Inflammatory macrophage treated with lipopolysaccharide for 1 hour (primary cell): ENCODE measurements at regions not wholly inside any gene's neighbourhood (a gene's known extent, or its start where the extent isn't known, plus 50 kb on each side); places are given as distances from the start of the nearest gene placed in this dataset.
A peak's percentile ranks its signal among the peaks of the same experiment; 100 is the strongest.

Experiments
- DNase-seq, 2 donors: peaks; one replicate each; pipeline ENCODE4 v3.0.0-alpha.2; 2020 to 2022

DNA sequence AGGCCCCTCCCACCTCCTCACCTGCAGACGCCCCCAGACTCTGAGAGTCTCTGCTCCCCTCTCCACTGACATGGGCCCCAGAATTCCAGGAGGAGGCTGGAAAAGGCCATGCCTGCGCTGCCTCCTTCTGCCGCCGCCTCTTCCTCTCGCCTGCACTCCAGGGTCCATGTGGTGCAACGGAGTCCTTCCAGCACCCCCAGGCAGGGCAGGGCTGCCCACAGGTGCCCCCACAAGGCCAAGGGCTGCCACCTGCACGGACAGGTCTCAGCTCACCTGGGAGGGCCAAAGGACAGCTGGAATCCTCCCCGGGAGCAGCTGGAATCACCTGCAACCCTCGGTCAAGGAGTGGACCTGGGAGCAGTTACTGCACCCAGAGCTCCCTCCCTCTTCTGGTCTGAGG is 194.9 kb downstream of the RBFOX3 start:
- no peak for DNase-seq

DNA sequence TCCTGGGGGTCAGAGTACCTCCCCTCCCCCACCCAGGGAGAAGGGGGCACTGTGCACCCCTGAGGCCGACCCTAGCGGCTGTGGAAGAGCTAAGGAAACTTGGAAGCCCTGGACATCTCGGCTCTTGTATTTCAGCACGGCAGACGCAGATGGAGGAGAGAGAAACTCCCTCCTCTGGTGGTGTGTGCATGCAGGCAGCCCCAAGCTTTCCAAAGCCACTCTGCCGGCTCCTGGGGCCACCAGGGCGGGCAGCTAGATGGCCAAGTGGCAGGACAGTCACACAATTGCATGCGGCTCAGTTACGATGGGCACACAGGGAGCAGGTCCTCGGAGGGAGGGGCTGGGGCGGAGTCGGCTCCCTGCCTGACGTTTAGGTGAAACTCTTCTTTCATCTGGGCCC is 195.5 kb downstream of the RBFOX3 start:
- DNase-seq: no peak

DNA sequence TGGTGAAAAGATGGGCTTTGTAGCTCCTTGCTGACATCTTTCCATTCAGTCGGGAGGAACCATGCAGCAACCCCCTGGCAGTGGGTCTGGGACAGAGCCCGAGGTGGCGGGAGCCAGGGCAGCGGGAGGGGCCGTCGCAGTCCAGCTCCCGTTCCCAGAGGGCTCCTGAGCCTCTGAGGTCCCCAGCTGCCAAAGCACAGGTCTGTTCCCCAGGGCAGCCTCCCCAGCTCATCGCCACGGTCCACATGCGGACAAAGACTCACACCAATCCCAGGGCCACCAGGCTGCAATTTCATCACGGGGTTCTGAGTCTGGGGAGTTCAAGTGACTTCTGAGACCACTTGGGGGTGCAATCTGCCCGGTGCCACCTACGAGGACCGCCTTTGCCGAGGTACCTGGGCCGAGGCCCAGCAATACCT is 196.0 kb downstream of the RBFOX3 start:
- no peak for DNase-seq

DNA sequence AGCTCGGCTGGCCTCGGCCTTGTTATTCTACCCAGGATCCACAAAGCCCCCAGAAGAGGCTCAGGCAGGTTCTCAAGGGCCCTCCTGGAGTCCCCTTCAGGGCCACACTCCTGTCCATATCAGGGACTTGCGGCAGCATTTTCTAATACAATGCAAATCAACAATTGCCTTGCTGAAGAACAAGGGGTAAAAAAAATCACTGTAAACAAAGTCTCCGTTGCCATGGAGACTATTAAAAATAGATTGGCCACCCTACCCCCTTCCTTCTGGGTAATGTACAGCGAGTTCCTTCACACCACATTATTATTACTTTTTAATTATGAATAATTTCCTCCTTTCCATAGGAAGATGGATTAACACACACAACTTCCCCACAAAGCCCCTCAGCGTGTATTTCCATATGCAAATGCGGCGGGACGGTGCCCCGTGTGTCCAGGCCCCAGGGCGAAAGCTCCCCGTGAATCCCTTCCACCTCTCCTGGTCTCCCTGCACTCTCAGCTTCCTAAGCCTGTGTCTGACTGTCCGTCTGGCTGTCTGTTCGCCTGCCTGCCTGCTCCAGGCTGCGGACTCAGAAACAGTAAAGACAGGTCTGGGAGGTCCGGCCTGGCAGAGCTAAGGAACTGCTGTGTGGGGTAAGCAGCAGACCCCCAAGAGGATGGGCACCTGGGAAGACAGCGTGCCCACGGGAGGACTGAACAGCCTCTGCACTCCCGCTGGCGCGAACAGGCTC is 196.6 kb downstream of the RBFOX3 start:
- no peak for DNase-seq

DNA sequence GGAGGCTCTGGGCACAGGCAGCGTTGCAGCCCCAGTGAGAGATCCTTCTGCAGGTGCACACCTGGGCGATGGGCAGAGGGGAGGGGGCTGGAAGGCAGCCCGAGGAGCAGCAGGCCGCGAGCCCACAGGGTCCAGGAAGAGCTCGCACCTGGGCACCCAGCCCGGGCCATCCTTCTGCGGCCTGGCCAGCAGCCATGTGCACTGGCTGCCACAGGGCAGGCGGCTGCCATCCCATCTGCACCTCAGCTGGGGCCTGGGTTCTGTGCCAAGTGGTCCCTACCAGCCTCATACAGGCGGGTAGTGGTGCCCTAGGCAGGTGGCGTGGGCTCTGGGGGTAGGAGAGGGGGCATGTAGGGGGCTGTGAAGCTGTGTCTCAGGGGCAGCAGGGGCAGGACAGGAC is 197.2 kb downstream of the RBFOX3 start:
- no peak for DNase-seq

DNA sequence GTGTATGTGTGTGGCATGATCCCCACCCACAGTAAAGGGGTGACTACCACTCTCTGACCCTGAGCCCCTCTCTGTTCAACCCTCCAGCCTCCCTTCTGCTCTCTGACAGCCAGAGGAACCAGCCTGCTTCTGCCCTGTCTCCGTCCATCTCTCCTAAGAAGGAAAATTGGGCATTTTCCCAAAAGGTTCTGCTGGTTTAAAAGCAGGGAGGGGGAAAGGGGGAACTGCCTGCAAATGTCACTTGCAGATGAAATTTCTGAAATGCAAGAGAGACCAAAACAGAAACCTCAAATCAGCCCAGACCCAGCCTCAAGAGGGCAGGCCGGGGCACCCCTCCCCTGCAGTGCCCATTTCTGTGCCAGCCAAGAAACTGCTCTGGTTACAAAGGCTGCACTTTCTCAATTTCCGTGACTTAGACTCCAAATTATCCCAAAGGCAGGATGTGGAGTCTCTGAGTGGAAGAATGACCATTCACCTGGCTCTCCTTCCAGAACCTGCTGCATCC is 197.9 kb downstream of the RBFOX3 start:
- DNase-seq: no peak

DNA sequence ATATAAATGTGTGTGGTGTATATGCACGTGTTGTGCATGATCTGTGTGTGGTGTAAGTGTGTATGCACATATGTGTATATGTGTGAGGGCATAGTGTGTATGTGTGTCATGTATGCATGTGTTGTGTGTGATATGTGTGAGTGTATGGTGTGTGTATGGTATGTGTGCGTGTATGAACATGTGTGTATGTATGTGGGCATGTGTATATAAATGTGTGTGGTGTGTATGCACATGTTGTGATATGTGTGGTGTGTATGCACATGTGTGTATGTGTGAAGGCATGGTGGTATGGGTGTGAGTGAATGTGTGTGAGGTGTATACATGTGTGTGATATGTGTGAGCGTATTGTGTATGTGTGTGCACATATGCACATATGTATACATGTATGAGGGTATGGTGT is 198.7 kb downstream of the RBFOX3 start:
- no peak for DNase-seq

DNA sequence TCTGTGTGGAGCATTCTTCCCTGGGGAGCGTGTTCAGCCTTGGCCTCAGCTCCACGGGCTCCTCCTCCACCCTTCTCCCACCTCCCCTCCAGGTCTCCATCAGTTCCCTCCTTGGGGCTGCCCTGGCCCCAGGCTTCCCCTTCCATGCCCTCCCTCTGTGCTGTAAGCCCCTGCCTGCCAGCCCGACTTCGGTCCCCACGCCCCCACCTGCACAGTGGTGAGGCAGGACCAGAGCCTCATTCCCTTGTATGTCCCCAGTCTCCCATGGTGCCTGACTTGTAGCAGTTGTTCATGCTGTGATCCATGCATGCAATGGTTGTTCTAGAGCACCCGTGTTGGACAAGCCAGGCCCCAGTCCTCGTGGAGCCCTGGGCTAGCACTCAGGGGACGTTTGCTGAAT is 199.4 kb downstream of the RBFOX3 start:
- no peak for DNase-seq

DNA sequence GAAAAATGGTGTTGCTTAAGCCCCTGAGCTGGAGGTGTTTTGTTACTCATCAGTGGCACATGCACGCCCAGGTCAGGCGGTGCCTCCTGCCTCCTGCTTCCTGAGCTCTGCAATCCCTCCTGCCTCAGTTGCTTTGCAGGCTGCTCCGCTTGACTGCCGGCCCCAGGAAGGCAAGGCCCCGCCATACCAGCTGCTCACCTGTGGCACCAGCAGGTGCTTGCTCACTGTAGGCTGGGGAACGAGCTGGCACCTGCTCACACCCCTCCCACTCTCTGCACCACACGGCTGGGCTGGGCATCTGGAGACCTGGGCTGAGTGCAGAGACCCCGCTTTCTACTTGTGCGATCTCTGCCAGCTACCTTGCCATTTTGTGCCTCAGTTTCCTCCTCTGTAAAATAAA is 200.2 kb downstream of the RBFOX3 start:
- DNase-seq: no peak

DNA sequence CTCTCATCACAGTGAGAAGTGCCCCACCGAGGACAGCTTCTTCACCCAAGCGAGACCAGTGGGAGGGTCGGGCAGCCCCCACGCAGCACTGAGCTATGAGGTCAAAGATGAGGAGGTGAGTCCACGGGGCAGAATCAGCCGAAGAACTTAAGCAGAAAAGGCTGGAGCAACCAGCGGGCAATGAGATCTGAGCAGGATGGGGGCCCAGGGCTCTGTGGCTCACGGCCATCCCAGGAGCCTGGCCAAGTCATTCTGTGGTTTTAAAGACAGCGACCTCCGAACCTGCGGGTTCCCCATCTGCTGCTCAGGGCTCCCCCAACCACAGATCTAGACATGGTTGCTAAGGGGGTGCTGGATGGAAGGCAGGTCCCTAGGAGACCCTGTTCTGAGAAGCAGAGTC is 202.6 kb downstream of the RBFOX3 start:
- DNase-seq: no peak

DNA sequence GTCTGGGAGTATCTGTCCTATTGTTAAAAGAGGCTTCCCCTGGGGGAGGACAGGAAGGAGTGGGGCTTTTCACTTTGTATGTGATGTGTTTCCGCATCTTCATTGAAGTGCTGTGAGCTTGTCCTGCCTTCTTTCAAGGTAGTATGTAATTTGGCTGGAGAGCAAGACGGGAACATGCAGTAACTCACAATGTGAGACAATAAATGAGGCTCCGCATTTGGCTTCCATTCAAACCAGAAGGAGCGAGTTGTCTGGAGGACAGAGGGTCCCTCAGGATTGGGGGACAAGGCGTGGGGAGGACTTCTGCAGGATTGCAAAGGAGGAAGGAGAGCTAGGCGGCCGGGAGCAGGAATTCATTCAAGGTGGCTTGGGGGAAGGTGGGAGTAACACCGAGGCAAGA is 203.5 kb downstream of the RBFOX3 start:
- no peak for DNase-seq

DNA sequence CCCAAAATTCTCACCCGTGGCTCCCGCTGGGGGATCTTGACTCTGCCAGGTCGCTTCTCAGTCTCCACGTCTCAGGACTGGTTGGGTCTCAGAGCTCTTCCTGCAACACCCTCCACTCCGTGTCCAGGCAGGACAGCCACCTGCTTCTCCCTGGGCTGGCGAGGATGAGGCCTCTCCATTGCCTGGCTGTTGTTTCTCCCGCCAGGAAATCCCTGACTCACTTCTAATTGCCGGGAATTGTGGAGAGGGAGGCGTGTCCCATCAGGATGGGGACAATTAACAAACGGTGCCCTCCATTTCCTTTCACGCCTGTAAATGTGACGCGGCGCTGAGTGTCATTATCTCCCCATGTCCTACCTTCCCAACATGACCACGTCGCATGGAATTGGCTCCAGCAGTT is 204.5 kb downstream of the RBFOX3 start:
- DNase-seq: no peak

DNA sequence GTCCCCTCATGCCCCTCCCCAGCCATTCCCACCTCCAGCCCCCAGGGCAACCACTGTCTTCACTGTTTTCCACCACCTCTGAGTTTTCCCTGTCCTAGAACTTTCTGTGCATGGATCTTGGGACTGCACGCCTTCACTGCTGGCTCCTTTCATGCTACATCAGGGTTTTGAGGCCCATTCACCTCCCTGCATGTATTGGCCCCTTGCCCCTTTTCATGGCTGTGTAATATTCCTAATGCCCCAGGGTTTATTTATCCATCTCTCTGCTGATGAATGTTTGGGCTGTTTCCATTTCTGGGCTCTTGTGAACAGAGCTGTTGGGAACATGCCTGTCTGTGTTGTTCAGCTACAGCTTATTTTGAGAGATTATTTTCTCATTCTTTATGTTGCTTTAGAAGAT is 205.0 kb downstream of the RBFOX3 start:
- no peak for DNase-seq

DNA sequence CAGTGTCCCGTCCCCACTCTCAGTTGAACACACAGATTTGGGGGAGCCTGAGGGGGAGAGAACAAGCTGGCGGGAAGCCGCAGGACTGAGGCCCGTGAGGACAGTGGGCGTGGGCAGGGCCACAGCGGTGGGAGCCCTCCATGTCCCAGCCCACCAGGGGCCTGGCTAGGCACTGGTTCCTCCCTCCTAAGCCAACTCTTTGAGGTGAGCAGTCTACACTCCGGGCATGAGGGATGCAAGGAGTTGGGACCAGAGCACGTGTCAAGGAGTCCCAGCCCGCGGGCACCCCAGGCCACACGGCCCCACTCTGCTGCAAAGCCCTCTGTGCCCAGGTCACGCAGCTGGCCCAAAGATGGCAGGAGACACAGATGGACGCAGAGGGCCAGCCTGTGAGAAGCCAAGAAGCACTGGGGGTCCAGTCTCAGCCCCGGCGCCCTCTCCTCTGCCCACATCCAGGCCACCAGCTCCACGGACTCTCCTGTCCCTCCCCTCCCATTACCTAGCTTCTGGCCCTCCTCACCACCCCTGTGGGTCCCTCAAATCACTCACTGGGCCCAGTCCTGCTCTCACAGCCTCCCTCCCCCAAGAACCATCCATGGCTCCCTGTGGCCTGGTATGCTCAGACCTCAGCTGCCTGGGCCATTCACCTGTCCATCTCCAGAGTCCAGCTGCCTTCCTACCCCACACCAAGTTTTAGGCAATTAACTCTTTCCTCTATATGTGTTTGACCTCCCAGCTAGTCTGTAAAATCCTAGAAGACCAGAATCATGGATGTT is 206.5 kb downstream of the RBFOX3 start:
- no peak for DNase-seq

DNA sequence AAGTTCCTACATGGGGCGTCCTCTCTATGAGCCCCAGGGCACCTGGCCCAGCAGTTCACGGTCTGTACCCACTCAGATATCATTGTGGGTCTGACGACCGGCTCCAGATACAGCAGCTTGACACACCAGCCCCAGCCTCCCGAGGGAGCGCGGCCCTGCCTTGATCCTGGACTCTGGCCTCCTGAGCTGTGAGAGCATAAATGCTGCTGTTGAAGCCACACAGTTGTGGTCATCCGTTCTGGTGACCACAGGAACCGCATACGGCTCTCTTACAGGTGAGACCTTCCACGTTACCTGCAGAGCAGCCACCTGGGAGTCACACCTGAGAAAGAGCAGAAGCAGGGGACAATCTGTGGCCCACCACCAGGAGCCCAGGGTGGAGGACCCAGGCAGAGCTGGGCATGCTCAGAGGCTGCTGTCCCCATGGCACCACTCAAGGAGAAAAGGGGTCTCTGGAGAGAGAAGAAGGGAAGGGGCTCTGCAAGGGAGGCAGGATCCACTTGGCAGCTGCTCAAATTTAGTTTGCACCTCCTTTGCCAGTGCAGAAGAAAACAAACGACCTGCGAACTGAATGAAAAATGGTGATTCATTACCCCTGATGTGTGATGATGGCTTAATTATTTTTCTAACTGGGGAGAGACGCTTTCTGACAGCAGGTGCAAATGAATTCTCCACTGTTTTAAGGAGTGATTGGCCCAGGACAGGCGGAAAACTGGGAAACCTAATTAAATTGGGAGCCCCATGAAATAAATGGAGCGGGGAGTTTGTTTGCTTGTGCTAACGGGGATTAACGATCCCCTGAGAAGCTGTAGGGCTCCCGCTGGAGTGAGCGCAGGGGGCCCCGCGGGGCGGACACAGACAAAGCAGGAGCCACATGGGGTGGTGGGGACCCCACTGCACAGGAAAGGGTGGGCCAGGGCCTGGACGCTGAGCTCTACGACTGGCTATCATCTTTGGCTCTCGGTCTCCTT is 208.9 kb downstream of the RBFOX3 start:
- no peak for DNase-seq

DNA sequence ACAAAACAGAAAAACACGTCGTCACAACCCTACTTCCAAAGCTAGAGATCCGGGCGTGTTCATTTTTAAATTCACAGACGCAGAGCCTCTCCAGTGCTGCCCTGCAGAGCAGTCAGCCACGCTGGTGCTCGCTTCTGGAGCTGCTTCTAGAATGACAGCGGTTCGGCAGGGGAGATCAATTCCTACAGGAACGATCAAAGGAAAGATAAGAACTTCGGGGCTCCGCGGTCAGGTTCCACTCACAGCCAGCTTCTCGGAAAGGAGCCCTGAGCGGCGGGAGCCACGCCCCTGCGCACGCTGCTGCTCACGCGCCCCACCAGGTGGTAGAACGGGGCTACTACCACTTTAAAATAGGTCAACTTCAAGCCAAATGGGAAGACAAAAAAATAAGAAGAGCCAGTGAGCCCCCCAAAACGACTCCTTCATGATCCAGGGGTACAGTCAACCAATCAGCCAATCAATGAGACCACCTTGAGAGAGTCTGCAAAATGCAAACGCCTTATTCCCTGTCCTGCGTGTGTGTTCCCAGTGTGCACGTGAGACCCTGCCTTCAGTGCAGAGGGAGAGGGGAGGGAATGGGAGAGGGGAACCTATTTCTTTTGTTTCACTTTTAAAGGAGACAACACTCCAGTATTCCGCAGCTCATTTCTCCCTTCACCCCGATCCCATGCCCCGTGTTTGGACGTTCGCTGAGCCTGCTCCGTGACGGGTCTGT is 209.7 kb downstream of the RBFOX3 start:
- DNase-seq: peak; percentile 28 to 87

DNA sequence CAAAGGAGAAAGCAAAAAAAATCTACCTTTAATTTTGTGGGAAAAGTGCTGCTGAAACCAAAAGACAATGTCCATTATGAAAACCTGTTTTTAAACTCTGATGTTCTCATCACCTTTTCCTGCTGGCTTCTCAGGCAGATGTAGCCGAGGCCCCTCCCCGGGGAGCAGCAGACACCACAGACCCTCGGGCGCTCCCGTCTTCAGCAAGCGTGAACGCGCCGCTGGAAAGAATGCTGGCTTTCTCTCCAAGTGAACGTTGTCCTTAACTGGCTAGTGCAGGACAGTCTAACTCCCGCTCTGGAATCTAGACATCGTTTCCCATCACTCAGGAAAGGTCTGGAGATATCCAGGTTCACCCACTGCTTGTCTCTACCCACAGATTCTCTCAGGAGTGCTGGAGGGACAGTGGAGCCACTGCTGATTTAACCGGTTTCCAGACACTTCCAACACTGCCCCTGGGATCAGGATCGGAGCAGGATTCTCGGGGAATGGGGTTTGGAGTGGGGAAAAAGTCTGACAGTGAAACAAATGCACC is 211.2 kb downstream of the RBFOX3 start:
- no peak for DNase-seq

DNA sequence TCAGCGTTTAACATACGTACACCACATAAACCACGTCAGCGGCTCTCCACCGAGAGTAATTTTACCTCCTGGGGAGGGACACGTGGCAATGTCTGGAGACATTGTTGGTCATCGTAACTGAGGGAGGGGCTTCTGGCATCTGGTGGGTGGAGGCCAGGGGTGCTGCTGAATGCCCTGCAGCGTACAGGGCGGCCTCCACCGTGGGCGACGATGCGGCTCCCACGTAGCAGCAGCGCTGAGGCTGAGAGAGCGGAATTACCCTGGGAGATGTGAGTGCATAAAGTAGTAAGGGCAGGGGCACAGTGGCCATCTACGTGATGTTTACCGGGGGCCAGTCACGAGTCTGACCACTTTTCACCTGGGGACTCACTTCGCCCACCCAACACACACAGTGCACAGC is 212.4 kb downstream of the RBFOX3 start:
- DNase-seq: no peak

DNA sequence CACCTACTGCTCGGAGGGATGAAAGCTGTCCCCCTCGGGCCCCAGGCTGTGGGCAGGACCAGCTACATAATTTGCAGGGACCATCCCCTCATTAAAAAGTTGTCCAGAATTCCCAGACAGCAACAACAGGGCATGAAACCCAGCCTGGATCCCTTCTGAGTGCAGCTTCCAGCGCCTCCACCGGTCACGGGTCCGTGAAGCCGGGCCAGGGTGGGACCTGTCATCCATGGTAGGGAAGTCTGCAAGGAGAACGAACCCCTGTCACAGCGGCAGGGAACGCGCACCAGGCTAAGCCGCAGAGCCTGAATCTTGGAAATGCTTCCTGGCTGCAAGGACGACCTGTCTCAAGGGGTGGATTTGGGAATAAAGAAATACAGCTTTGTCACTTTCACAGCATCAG is 214.2 kb downstream of the RBFOX3 start:
- no peak for DNase-seq

DNA sequence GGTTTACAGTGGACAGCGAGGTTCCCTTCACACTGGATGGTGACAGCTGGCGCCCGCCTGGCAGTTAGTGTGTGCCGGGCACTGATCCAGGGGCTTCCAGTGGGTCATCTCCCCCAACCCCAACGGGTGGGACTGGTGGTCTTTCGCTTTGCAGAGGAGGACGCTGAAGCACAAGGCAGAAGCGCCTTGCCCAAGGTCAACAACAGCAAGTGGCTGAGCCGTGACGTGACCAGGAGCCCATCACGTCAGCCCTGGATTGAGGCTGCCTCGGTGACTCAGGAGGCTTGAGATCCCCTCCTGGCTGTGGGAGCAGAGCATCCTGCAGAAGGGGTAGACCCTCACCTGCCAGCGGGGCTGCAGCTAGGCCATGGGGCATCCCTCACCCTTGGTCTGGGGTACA is 215.3 kb downstream of the RBFOX3 start:
- DNase-seq: no peak

DNA sequence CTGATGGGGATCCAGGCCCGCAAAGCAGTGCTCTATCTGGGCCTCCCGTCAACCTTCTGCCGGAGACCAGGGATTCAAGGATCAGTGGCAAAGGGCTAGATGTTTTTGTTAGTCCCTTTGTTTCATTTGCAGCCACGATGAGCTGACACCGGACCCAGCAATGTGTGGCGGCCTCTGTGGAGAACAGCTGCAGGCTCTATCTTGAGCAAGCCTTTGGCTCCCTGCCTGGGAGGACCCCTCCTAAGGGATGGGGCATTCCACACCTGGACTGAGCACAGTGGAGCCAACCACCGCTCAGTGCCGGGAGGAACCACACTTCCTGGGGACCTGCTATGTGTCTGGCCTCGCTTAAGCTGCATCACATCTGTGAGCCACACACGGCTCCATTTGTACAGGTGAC is 215.8 kb downstream of the RBFOX3 start:
- no peak for DNase-seq

DNA sequence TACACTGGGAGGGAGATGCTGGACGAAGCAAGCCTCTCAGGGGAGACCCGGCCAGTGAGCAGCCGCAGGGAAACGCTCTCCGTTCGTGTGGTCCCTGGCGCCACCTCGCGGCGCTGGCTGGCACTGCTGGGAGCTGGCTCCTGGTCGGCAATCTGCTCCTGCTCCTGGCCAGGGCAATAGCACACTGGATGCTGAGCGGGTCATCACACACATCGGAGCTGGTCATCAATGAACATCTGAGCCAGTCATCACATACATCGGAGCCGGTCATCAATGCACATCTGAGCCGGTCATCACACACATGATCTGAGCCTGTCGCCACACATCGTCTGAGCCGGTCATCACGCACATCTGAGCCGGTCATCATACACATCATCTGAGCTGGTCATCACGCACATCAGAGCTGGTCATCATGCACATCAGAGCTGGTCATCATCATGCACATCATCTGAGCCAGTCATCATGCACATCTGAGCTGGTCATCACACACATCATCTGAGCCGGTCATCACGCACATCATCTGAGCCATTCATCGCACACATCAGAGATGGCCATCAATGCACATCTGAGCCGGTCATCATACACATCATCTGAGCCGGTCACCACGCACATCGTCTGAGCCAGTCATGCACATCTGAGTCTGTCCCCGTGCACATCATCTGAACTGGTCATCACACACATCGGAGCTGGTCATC is 217.3 kb downstream of the RBFOX3 start:
- peak; percentile 30 to 81 for DNase-seq
